ENCODE measurements at regions not wholly inside any gene's neighbourhood (a gene's known extent, or its start where the extent isn't known, plus 50 kb on each side); places are given as distances from the start of the nearest gene placed in this dataset.

GRCh38 chr13:34623331-34623730, 318.7 kb upstream of the NBEA start:
- H3K9me3 ChIP-seq (replicated peaks; ENCODE audit: low read length) = no peaks in the 10 kb centered on the region
- H3K4me2 ChIP-seq (ENCODE audit: low read length) = no peak overlapping the region
- no peak overlapping the region for H3K9ac ChIP-seq (ENCODE audit: low read depth, low read length)
- no peaks in the 10 kb centered on the region for H3K36me3 ChIP-seq (ENCODE audit: insufficient read depth, low read length)
- no peak overlapping the region for H3K4me3 ChIP-seq (ENCODE audit: low read length)
- H3K27me3 ChIP-seq (ENCODE audit: control insufficient read depth, insufficient read depth, low read length) = peaks cover 8% of the 10 kb centered on the region
- H3K4me1 ChIP-seq (ENCODE audit: control insufficient read depth, insufficient read depth, low read length) = no peaks in the 10 kb centered on the region

DNA sequence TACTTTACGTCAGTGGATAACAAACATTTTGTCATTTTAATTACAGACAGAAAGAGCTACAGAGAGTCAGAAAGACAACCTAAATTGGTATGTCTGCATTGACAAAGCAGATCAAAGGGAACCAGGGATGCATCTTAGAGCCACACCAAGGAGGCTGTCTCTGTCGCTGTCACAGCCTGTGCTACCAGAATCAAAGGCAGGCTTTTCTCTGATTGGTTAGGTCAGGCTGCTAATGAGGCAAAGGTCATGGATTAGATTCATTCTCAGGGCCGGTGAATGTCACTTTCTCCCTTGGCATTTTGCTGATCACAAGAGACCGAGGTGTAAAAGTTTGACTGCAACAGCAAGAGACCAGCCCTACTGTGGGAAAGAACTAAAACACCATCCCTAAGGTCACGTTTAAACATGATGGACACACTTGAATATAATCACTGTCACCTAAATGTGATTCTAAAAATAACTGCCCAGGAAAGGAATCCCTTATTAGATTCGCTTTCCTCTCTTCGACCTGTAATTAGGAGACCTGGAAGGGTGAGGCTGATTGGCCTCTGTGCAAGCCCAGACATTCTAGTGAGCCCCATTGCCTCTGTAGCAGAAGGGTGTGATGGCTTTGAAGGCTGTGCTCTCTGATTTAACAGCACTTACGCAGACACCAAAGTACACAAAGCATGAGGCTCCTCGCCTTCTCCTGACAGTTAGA, 314.4 kb upstream of the NBEA start:
- Histone ChIP-seq H3K4me2 (ENCODE audit: low read length) (no peak overlapping the region), H3K27me3 (ENCODE audit: control insufficient read depth, insufficient read depth, low read length) (peaks cover 8% of the 10 kb centered on the region), H3K4me3 (ENCODE audit: low read length) (no peak overlapping the region), H3K4me1 (ENCODE audit: control insufficient read depth, insufficient read depth, low read length) (no peaks in the 10 kb centered on the region), H3K9me3 (replicated peaks; ENCODE audit: low read length) (no peaks in the 10 kb centered on the region), H3K36me3 (ENCODE audit: insufficient read depth, low read length) (no peaks in the 10 kb centered on the region), H3K9ac (ENCODE audit: low read depth, low read length) (no peak overlapping the region)

GRCh38 chr13:34628209-34628682, 313.8 kb upstream of the NBEA start:
- Histone ChIP-seq H3K4me2 (ENCODE audit: low read length) (no peak overlapping the region), H3K9me3 (replicated peaks; ENCODE audit: low read length) (no peaks in the 10 kb centered on the region), H3K4me1 (ENCODE audit: control insufficient read depth, insufficient read depth, low read length) (no peaks in the 10 kb centered on the region), H3K36me3 (ENCODE audit: insufficient read depth, low read length) (no peaks in the 10 kb centered on the region), H3K4me3 (ENCODE audit: low read length) (no peak overlapping the region), H3K27me3 (ENCODE audit: control insufficient read depth, insufficient read depth, low read length) (peaks cover 8% of the 10 kb centered on the region), H3K9ac (ENCODE audit: low read depth, low read length) (no peak overlapping the region)

- Histone ChIP-seq H3K4me2 (ENCODE audit: low read length) (no peak overlapping the region), H3K9me3 (replicated peaks; ENCODE audit: low read length) (no peaks in the 10 kb centered on the region), H3K4me1 (ENCODE audit: control insufficient read depth, insufficient read depth, low read length) (no peaks in the 10 kb centered on the region), H3K36me3 (ENCODE audit: insufficient read depth, low read length) (no peaks in the 10 kb centered on the region), H3K27me3 (ENCODE audit: control insufficient read depth, insufficient read depth, low read length) (no peaks in the 10 kb centered on the region), H3K9ac (ENCODE audit: low read depth, low read length) (no peak overlapping the region), H3K4me3 (ENCODE audit: low read length) (no peak overlapping the region)
Observed at GRCh38 chr13:34634448-34634847, 307.6 kb upstream of the NBEA start.

DNA sequence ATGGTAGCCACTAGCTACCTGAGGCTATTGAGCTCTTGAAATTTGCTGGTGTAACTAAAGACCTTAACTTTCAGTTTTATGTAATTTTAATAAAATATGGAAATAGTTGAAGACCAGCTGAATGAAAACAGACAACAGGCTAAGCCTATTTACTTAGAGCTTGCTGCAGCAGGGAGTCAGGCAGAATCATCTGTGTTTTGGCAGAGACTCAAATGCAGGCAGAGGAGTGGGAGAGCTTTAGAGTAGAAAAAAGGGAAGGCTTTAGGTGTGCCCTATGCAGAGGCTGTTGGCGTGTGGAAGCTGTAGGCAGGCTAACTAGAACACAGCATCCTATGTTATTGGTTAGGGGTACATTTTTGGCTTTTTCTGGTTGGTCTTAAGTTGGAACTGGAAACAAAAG, 304.9 kb upstream of the NBEA start:
- H3K9ac ChIP-seq (ENCODE audit: low read depth, low read length) = no peak overlapping the region
- no peak overlapping the region for H3K4me2 ChIP-seq (ENCODE audit: low read length)
- H3K36me3 ChIP-seq (ENCODE audit: insufficient read depth, low read length) = no peaks in the 10 kb centered on the region
- no peaks in the 10 kb centered on the region for H3K9me3 ChIP-seq (replicated peaks; ENCODE audit: low read length)
- no peaks in the 10 kb centered on the region for H3K27me3 ChIP-seq (ENCODE audit: control insufficient read depth, insufficient read depth, low read length)
- H3K4me3 ChIP-seq (ENCODE audit: low read length) = no peak overlapping the region
- no peaks in the 10 kb centered on the region for H3K4me1 ChIP-seq (ENCODE audit: control insufficient read depth, insufficient read depth, low read length)

- no peaks in the 10 kb centered on the region for H3K36me3 ChIP-seq (ENCODE audit: insufficient read depth, low read length)
- H3K4me3 ChIP-seq (ENCODE audit: low read length) = no peak overlapping the region
- H3K4me2 ChIP-seq (ENCODE audit: low read length) = no peak overlapping the region
- no peaks in the 10 kb centered on the region for H3K9me3 ChIP-seq (replicated peaks; ENCODE audit: low read length)
- no peak overlapping the region for H3K9ac ChIP-seq (ENCODE audit: low read depth, low read length)
- H3K4me1 ChIP-seq (ENCODE audit: control insufficient read depth, insufficient read depth, low read length) = no peaks in the 10 kb centered on the region
- H3K27me3 ChIP-seq (ENCODE audit: control insufficient read depth, insufficient read depth, low read length) = no peaks in the 10 kb centered on the region
Observed at GRCh38 chr13:34637636-34638035, 304.4 kb upstream of the NBEA start.

DNA sequence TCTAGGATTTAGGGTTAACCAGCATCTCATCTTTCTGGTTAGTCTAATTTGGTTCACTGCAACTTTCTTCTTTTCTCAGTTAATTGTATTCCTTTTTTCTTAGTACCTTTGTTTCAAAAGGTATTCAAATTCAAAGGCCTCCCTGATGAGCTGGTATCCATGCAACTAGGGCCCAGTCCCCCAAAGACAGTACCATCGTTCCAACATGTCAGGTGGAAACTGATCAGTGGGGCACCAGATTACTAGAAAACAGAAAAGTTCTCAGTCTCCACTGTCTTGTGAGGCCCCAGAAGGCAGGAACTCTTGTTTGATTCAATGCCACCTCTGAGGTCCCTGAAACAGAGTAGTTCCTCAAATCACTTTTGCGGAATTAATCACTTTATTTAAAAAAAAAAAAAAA, 303.2 kb upstream of the NBEA start:
- no peak overlapping the region for H3K4me3 ChIP-seq (ENCODE audit: low read length)
- no peak overlapping the region for H3K4me2 ChIP-seq (ENCODE audit: low read length)
- H3K27me3 ChIP-seq (ENCODE audit: control insufficient read depth, insufficient read depth, low read length) = no peaks in the 10 kb centered on the region
- no peaks in the 10 kb centered on the region for H3K36me3 ChIP-seq (ENCODE audit: insufficient read depth, low read length)
- no peaks in the 10 kb centered on the region for H3K4me1 ChIP-seq (ENCODE audit: control insufficient read depth, insufficient read depth, low read length)
- H3K9ac ChIP-seq (ENCODE audit: low read depth, low read length) = no peak overlapping the region
- no peaks in the 10 kb centered on the region for H3K9me3 ChIP-seq (replicated peaks; ENCODE audit: low read length)

DNA sequence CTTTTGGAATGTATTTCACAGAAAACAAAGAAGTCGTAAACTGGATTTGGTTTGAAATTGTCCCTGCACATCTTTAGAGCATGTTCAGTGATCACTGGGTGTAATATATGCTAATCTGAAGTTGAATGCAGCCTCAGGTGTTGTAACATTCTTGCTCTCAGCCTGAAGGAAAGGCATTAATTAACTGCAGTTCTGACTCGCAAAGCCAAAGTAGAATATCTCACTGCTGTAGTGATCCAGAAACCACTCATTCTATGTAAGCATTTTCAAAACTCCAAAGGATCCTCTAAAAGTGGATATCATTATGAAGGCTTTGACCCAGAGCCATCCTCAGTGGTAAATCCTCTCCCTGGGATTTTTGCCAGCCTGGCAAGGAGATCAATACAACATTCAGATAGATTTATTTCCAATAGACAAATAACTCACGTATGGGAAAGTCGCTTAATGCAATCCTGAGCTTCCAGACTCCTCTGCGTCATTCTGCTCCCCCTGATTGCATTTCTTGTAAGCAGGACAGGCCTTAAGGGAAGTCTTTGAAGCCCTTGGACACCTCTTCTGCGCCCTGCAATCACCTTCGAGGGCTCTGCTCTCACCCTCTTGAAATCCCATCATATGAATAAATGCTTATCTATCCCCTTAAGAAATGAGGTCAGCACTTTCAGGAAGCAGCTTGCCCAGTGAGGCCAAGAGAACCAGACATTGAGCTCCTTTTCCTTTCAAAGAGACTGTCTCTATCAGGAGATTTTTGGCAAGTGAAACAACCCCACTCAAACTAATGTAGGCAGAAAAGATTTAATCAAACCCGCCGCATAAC, 301.7 kb upstream of the NBEA start:
- Histone ChIP-seq H3K9ac (ENCODE audit: low read depth, low read length) (no peak overlapping the region), H3K9me3 (replicated peaks; ENCODE audit: low read length) (no peaks in the 10 kb centered on the region), H3K4me2 (ENCODE audit: low read length) (no peak overlapping the region), H3K4me3 (ENCODE audit: low read length) (no peak overlapping the region), H3K4me1 (ENCODE audit: control insufficient read depth, insufficient read depth, low read length) (no peaks in the 10 kb centered on the region), H3K27me3 (ENCODE audit: control insufficient read depth, insufficient read depth, low read length) (no peaks in the 10 kb centered on the region), H3K36me3 (ENCODE audit: insufficient read depth, low read length) (no peaks in the 10 kb centered on the region)

DNA sequence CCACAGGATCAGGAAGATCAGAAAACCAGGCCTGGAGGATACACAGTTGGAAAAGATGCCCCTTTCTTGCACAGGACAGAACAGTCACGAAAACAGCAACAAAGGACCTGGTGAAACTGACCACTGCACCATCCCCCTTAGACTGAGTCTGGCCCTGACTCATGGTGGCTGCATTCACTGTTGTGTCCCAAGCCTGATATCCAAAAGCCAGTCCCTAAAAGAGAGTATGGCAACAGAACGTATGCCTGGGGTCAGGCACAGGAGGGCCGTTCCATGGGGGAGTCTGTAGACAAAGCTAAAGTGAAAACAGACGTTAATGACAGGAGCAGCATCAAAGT, 301.1 kb upstream of the NBEA start:
- no peaks in the 10 kb centered on the region for H3K27me3 ChIP-seq (ENCODE audit: control insufficient read depth, insufficient read depth, low read length)
- H3K4me1 ChIP-seq (ENCODE audit: control insufficient read depth, insufficient read depth, low read length) = no peaks in the 10 kb centered on the region
- H3K36me3 ChIP-seq (ENCODE audit: insufficient read depth, low read length) = no peaks in the 10 kb centered on the region
- no peak overlapping the region for H3K4me3 ChIP-seq (ENCODE audit: low read length)
- H3K9me3 ChIP-seq (replicated peaks; ENCODE audit: low read length) = no peaks in the 10 kb centered on the region
- H3K4me2 ChIP-seq (ENCODE audit: low read length) = no peak overlapping the region
- H3K9ac ChIP-seq (ENCODE audit: low read depth, low read length) = no peak overlapping the region

DNA sequence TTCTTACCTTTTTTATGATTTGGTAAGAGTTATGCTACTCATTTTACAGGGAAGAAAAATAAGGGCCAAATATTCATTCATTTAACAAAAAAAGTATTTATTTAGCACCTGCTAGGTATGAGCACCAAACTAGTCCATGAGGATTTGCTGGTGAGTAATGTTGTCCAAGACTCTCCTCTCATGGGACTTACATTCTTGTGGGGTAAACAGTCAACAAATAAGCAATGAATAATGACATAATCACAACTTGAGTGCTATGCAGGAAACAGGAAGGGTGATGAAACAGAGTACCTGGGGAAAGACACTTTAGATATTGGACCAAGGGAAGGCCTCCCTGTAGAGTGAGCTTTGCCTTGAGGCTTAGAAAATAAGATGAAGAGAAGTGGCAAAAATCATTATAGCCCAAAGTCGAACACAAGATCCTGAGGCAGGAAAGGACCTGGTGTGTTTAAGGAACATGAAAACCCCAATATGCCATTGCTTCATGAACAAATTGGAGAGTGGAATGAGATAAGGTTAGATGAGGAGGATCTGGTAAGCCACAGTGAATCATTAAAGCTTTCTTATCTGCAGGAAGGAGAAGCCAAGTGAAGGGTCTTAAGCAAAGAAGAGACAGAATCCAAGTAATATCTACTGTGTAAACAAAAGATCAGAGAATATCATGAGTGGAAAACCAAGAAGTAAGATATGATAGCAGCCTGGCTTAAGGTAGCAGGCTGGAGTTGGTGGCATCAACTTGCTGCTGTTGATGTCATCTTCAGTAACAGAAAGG, 294.5 kb upstream of the NBEA start:
- H3K9me3 ChIP-seq (replicated peaks; ENCODE audit: low read length) = no peaks in the 10 kb centered on the region
- H3K27me3 ChIP-seq (ENCODE audit: control insufficient read depth, insufficient read depth, low read length) = no peaks in the 10 kb centered on the region
- no peaks in the 10 kb centered on the region for H3K36me3 ChIP-seq (ENCODE audit: insufficient read depth, low read length)
- no peak overlapping the region for H3K4me2 ChIP-seq (ENCODE audit: low read length)
- no peaks in the 10 kb centered on the region for H3K4me1 ChIP-seq (ENCODE audit: control insufficient read depth, insufficient read depth, low read length)
- H3K4me3 ChIP-seq (ENCODE audit: low read length) = no peak overlapping the region
- no peak overlapping the region for H3K9ac ChIP-seq (ENCODE audit: low read depth, low read length)

- no peak overlapping the region for H3K9ac ChIP-seq (ENCODE audit: low read depth, low read length)
- no peak overlapping the region for H3K4me2 ChIP-seq (ENCODE audit: low read length)
- no peaks in the 10 kb centered on the region for H3K9me3 ChIP-seq (replicated peaks; ENCODE audit: low read length)
- H3K4me1 ChIP-seq (ENCODE audit: control insufficient read depth, insufficient read depth, low read length) = peaks cover 7% of the 10 kb centered on the region
- H3K4me3 ChIP-seq (ENCODE audit: low read length) = no peak overlapping the region
- no peaks in the 10 kb centered on the region for H3K27me3 ChIP-seq (ENCODE audit: control insufficient read depth, insufficient read depth, low read length)
- H3K36me3 ChIP-seq (ENCODE audit: insufficient read depth, low read length) = no peaks in the 10 kb centered on the region
Observed at GRCh38 chr13:34654203-34654602, 287.9 kb upstream of the NBEA start.

Data from skeletal muscle satellite cell (primary cell).